SK-N-MC (cell line): ENCODE measurements at regions not wholly inside any gene's neighbourhood (a gene's known extent, or its start where the extent isn't known, plus 50 kb on each side); places are given as distances from the start of the nearest gene placed in this dataset.

Experiments used
- EZH2 ChIP-seq: fragments of 200-600 bp; sonication (generic); IDR thresholded peaks from one replicate; pipeline ENCODE4 v1.6.1; 2017; ENCODE audit warnings: antibody characterized with exemption
- POLR2AphosphoS5 ChIP-seq: IDR thresholded peaks from 2 replicates; pipeline ENCODE4 v1.6.1; 2012; ENCODE audit warnings: mild to moderate bottlenecking, low read depth, low read length, borderline replicate concordance

DNA sequence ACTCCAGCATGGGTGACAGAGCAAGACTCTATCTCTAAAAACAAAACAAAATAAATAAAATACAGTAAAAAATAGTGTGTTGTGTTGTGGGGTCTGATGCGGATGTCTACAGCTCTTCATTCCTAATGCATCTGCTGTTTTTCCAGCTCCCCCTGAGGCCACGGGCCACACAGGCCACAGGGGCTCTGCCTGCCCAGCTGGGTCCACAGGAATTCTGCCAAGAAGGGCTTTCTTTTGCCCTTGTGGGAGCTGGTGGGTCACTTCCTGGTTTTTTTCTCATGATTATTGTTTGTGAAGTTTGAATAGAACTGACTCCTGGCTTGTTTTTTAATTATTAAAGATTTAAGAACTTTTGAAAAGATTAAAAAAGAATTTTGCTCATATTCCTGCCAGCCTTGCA is 67.4 kb upstream of the CLDN5 start:
- TF ChIP-seq EZH2: no peak
- TF ChIP-seq POLR2AphosphoS5: no peak
